IMR-90 (cell line): ENCODE measurements at regions not wholly inside any gene's neighbourhood (a gene's known extent, or its start where the extent isn't known, plus 50 kb on each side); places are given as distances from the start of the nearest gene placed in this dataset.

ENCODE experiments used
- ATAC-seq: fragments of 200-7000 bp; cut with Tn5 transposase; 2 replicates; pipeline ENCODE4 v1.9.1; 2020; ENCODE audit warnings: low read depth, mild to moderate bottlenecking, moderate library complexity
- BruUV-seq: library from RNA; stranded (reverse); fragments of 400-500 nt; replicated peaks from 2 replicates; lab custom pipeline; 2021; lab: Mats Ljungman, UMichigan
- CTCF ChIA-PET: fragments of 300-600 bp; formaldehyde crosslinking; extraction: SDS; loops from one replicate; lab custom pipeline; 2021; ENCODE audit warnings: antibody characterized with exemption; lab: Yijun Ruan, JAX
- POLR2A ChIA-PET: fragments of 300-600 bp; sonication (Branson Sonifier 250); formaldehyde crosslinking; loops from one replicate; lab custom pipeline; 2022; ENCODE audit warnings: antibody characterized with exemption; ENCODE audit not compliant: unreplicated experiment; lab: Charles Lee
- DNase-seq: peaks from one replicate; pipeline ENCODE4 v3.0.0; 2013
- H2AFZ ChIP-seq: replicated peaks from 2 replicates; pipeline ENCODE3; 2013; ENCODE audit warnings: low read length, mild to moderate bottlenecking; ENCODE audit not compliant: poor library complexity
- H2AK5ac ChIP-seq: 2 replicates; pipeline ENCODE4 v1.6.1; 2013; ENCODE audit warnings: low read depth, low read length, inconsistent platforms
- H2AK9ac ChIP-seq: replicated peaks from 2 replicates; pipeline ENCODE3; 2013; ENCODE audit warnings: mild to moderate bottlenecking, low read depth, low read length, moderate library complexity; ENCODE audit not compliant: poor library complexity
- H2BK120ac ChIP-seq: 2 replicates; pipeline ENCODE4 v1.6.1; 2013; ENCODE audit warnings: low read depth, low read length, inconsistent platforms
- H2BK15ac ChIP-seq: 3 replicates; pipeline ENCODE4 v1.6.1; 2013; ENCODE audit warnings: low read depth, low read length, inconsistent platforms
- H2BK20ac ChIP-seq: 2 replicates; pipeline ENCODE4 v1.6.1; 2013; ENCODE audit warnings: low read depth, mild to moderate bottlenecking, inconsistent platforms, low read length, moderate library complexity
- H2BK5ac ChIP-seq: 2 replicates; pipeline ENCODE4 v1.6.1; 2013; ENCODE audit warnings: mild to moderate bottlenecking, low read depth, low read length, inconsistent platforms; ENCODE audit not compliant: poor library complexity, severe bottlenecking
- H3K14ac ChIP-seq: replicated peaks from 2 replicates; pipeline ENCODE4 v1.6.1; 2013; ENCODE audit warnings: low read depth, low read length, inconsistent platforms
- H3K18ac ChIP-seq: 2 replicates; pipeline ENCODE4 v1.6.1; 2013; ENCODE audit warnings: low read depth, low read length, control low read depth
- H3K23ac ChIP-seq: 2 replicates; pipeline ENCODE4 v1.6.1; 2013; ENCODE audit warnings: low read depth, low read length, inconsistent platforms
- H3K27ac ChIP-seq: 2 replicates; pipeline ENCODE4 v1.5.1; 2013; ENCODE audit warnings: mild to moderate bottlenecking, control low read depth, low read length; ENCODE audit not compliant: insufficient read depth
- H3K27me3 ChIP-seq: 2 replicates; pipeline ENCODE4 v1.6.1; 2013; ENCODE audit warnings: low read length; ENCODE audit not compliant: control insufficient read depth, insufficient read depth
- H3K36me3 ChIP-seq: 2 replicates; pipeline ENCODE4 v1.6.1; 2013; ENCODE audit warnings: low read length, mixed read lengths; ENCODE audit not compliant: control insufficient read depth, insufficient read depth
- H3K4ac ChIP-seq: 2 replicates; pipeline ENCODE4 v1.6.1; 2013; ENCODE audit warnings: low read depth, low read length, inconsistent platforms
- H3K4me1 ChIP-seq: 2 replicates; pipeline ENCODE4 v1.6.1; 2013; ENCODE audit warnings: low read length, mixed read lengths; ENCODE audit not compliant: control insufficient read depth, insufficient read depth
- H3K4me2 ChIP-seq: 2 replicates; pipeline ENCODE4 v1.6.1; 2013; ENCODE audit warnings: low read depth, mild to moderate bottlenecking, control low read depth, low read length, moderate library complexity
- H3K4me3 ChIP-seq: 2 replicates; pipeline ENCODE4 v1.5.1; 2013; ENCODE audit warnings: low read depth, mild to moderate bottlenecking, control low read depth, low read length, moderate library complexity; ENCODE audit not compliant: insufficient read depth
- H3K56ac ChIP-seq: 2 replicates; pipeline ENCODE4 v1.6.1; 2013; ENCODE audit warnings: low read length, inconsistent platforms; ENCODE audit not compliant: insufficient read depth; ENCODE audit errors: extremely low read depth
- H3K79me1 ChIP-seq, 2 experiments: 2 replicates each; pipeline ENCODE4 v1.6.1; 2013; ENCODE audit warnings: low read length in 2 of 2, inconsistent platforms in 1 of 2, low read depth in 1 of 2
- H3K9ac ChIP-seq: 2 replicates; pipeline ENCODE4 v1.6.1; 2013; ENCODE audit warnings: low read depth, low read length, control low read depth
- H3K9me1 ChIP-seq: 2 replicates; pipeline ENCODE4 v1.6.1; 2013; ENCODE audit warnings: low read length, inconsistent platforms; ENCODE audit not compliant: insufficient read depth
- H3K9me3 ChIP-seq: 2 replicates; pipeline ENCODE4 v1.6.1; 2013; ENCODE audit warnings: low read length; ENCODE audit not compliant: control insufficient read depth, insufficient read depth
- H4K20me1 ChIP-seq: 2 replicates; pipeline ENCODE4 v1.6.1; 2013; ENCODE audit warnings: low read length, inconsistent platforms; ENCODE audit not compliant: insufficient read depth
- H4K5ac ChIP-seq: 2 replicates; pipeline ENCODE4 v1.6.1; 2013; ENCODE audit warnings: mild to moderate bottlenecking, low read depth, low read length, control low read depth
- H4K8ac ChIP-seq, 2 experiments: 2 replicates each; pipeline ENCODE4 v1.6.1; 2013; ENCODE audit warnings: low read depth in 2 of 2, low read length in 2 of 2, control low read depth in 1 of 2, inconsistent platforms in 1 of 2
- H4K91ac ChIP-seq: 2 replicates; pipeline ENCODE4 v1.6.1; 2013; ENCODE audit warnings: low read depth, low read length, inconsistent platforms; ENCODE audit not compliant: insufficient read depth
- BHLHE40 ChIP-seq: fragments of 150-350 bp; IDR thresholded peaks from 2 replicates; pipeline ENCODE4 v1.6.1; 2016; ENCODE audit warnings: mild to moderate bottlenecking, low read depth, low read length
- CHD1 ChIP-seq: IDR thresholded peaks from 2 replicates; pipeline ENCODE4 v1.6.1; 2012; ENCODE audit warnings: low read depth, low read length, improper control_type of control experiment
- FOS ChIP-seq: fragments of 150-350 bp; IDR thresholded peaks from 2 replicates; pipeline ENCODE4 v1.6.1; 2016; ENCODE audit warnings: low read depth, low read length
- MAFK ChIP-seq: IDR thresholded peaks from 2 replicates; pipeline ENCODE4 v1.6.1; 2012; ENCODE audit warnings: low read depth, low read length, improper control_type of control experiment
- MAZ ChIP-seq: IDR thresholded peaks from 2 replicates; pipeline ENCODE4 v1.6.1; 2012; ENCODE audit warnings: low read depth, mild to moderate bottlenecking, low read length, improper control_type of control experiment, moderate library complexity, borderline replicate concordance
- MXI1 ChIP-seq: IDR thresholded peaks from 2 replicates; pipeline ENCODE4 v1.6.1; 2012; ENCODE audit warnings: low read depth, mild to moderate bottlenecking, low read length, moderate library complexity, borderline replicate concordance
- NFE2L2 ChIP-seq: fragments of 150-350 bp; IDR thresholded peaks from 2 replicates; pipeline ENCODE4 v1.6.1; 2016; ENCODE audit warnings: low read depth, mild to moderate bottlenecking, low read length
- POLR2A ChIP-seq: IDR thresholded peaks from 2 replicates; pipeline ENCODE4 v1.6.1; 2012; ENCODE audit warnings: mild to moderate bottlenecking, low read depth, low read length
- RCOR1 ChIP-seq: IDR thresholded peaks from 2 replicates; pipeline ENCODE4 v1.6.1; 2012; ENCODE audit warnings: mild to moderate bottlenecking, low read length, improper control_type of control experiment; ENCODE audit not compliant: insufficient replicate concordance
- RFX5 ChIP-seq: IDR thresholded peaks from 2 replicates; pipeline ENCODE4 v1.8.0; 2012; ENCODE audit warnings: low read depth, mild to moderate bottlenecking, low read length, moderate library complexity
- SMC3 ChIP-seq: fragments of 150-350 bp; IDR thresholded peaks from 2 replicates; pipeline ENCODE4 v1.6.1; 2016; ENCODE audit warnings: low read depth, mild to moderate bottlenecking, antibody characterized with exemption, low read length, moderate library complexity
- USF2 ChIP-seq: fragments of 150-350 bp; IDR thresholded peaks from 2 replicates; pipeline ENCODE4 v1.6.1; 2017; ENCODE audit warnings: mild to moderate bottlenecking, antibody characterized with exemption, low read length, low read depth
- WGBS, 2 experiments: methylation state at CpG; one replicate each; pipeline versions ENCODE4 v1.1.5 to v1.1.7; 2013; ENCODE audit warnings: missing lambda C conversion rate in 2 of 2; ENCODE audit not compliant: insufficient read length in 1 of 2; ENCODE audit errors: extremely low coverage in 2 of 2; 5-methylcytosine and 5-hydroxymethylcytosine counted together
- dilution Hi-C: fragments of 300-500 bp; cut with HindIII; formaldehyde crosslinking; loops from one replicate; pipeline ENCODE4 v1.14.3; 2018; ENCODE audit warnings: low sequenced_read_pairs; ENCODE audit not compliant: unreplicated experiment
- in situ Hi-C: fragments of 300-500 bp; cut with MboI; formaldehyde crosslinking; loops from 3 replicates; pipeline ENCODE4 v1.14.3; 2019; ENCODE audit warnings: low sequenced_read_pairs, inconsistent platforms, mixed read lengths
- intact Hi-C: fragments of 100-400 bp; cut with micrococcal nuclease; formaldehyde crosslinking; loops from 2 replicates; pipeline ENCODE4 v1.10.0; 2022
- TF ChIP-seq, protein P1 (sequence below): fragments of 150-350 bp; IDR thresholded peaks from 2 replicates; pipeline ENCODE4 v1.6.1; 2016; ENCODE audit warnings: low read depth, mild to moderate bottlenecking, low read length, moderate library complexity, borderline replicate concordance
- TF ChIP-seq, protein P2 (sequence below): conservative IDR thresholded peaks from 2 replicates; pipeline ENCODE4 v1.5.1; 2012; ENCODE audit warnings: mild to moderate bottlenecking, low read depth, low read length, improper control_type of control experiment

DNA sequence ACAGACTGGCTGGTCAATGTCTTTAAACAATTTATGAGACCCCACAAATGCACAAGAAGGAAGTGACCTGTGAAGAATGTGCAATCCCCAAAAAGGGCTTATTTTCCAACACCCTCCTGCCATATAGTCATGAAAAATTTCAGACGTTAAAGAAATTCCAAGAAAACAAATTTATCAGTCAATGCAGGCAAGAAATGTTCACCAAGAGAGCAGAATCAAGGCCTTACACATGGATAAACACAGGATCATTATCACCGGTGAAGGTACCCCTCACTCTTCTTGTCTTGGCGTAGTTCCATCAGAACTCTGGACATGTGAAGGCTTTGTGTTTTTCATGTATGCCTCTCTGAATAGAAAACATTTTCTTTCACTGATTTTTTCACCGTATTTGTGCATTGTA lies 186.7 kb upstream of the GALNTL6 start:
- H3K4me3 ChIP-seq, result no peak overlapping the region

More for the DNA sequence above, 186.7 kb upstream of the GALNTL6 start:
- in situ Hi-C loops, result no loop called here
- no peaks in the 10 kb centered on the region for H3K4me1 ChIP-seq
- POLR2A ChIA-PET, result no interaction called here
- TF ChIP-seq, protein P1, sequence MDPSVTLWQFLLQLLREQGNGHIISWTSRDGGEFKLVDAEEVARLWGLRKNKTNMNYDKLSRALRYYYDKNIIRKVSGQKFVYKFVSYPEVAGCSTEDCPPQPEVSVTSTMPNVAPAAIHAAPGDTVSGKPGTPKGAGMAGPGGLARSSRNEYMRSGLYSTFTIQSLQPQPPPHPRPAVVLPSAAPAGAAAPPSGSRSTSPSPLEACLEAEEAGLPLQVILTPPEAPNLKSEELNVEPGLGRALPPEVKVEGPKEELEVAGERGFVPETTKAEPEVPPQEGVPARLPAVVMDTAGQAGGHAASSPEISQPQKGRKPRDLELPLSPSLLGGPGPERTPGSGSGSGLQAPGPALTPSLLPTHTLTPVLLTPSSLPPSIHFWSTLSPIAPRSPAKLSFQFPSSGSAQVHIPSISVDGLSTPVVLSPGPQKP, result no peak
- TF ChIP-seq SMC3, result no peak
- TF ChIP-seq BHLHE40, result no peak
- TF ChIP-seq RCOR1, result no peak
- TF ChIP-seq, protein P2, sequence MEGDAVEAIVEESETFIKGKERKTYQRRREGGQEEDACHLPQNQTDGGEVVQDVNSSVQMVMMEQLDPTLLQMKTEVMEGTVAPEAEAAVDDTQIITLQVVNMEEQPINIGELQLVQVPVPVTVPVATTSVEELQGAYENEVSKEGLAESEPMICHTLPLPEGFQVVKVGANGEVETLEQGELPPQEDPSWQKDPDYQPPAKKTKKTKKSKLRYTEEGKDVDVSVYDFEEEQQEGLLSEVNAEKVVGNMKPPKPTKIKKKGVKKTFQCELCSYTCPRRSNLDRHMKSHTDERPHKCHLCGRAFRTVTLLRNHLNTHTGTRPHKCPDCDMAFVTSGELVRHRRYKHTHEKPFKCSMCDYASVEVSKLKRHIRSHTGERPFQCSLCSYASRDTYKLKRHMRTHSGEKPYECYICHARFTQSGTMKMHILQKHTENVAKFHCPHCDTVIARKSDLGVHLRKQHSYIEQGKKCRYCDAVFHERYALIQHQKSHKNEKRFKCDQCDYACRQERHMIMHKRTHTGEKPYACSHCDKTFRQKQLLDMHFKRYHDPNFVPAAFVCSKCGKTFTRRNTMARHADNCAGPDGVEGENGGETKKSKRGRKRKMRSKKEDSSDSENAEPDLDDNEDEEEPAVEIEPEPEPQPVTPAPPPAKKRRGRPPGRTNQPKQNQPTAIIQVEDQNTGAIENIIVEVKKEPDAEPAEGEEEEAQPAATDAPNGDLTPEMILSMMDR, result no peak
- TF ChIP-seq NFE2L2, result no peak
- TF ChIP-seq MAFK, result no peak
- TF ChIP-seq MAZ, result no peak
- no peak for TF ChIP-seq RFX5
- no peak for TF ChIP-seq POLR2A
- TF ChIP-seq USF2, result no peak
- no peak for TF ChIP-seq CHD1
- no peak for TF ChIP-seq MXI1
- TF ChIP-seq FOS, result no peak
- no peak overlapping the region for H2AK5ac ChIP-seq
- no peak overlapping the region for H4K8ac ChIP-seq
- dilution Hi-C loops, result no loop called here
- no peaks in the 10 kb centered on the region for H3K27me3 ChIP-seq
- no peak overlapping the region for H2AK9ac ChIP-seq
- H3K18ac ChIP-seq, result no peak overlapping the region
- H4K91ac ChIP-seq, result no peak overlapping the region
- no peak overlapping the region for H3K9ac ChIP-seq
- H3K23ac ChIP-seq, result no peak overlapping the region
- no peak overlapping the region for H2BK5ac ChIP-seq
- no peak overlapping the region for H3K4ac ChIP-seq
- H3K79me1 ChIP-seq, result no peaks in the 10 kb centered on the region
- H2AFZ ChIP-seq, result no peak overlapping the region
- no peak overlapping the region for H3K14ac ChIP-seq
- H3K36me3 ChIP-seq, result no peaks in the 10 kb centered on the region
- H2BK120ac ChIP-seq, result no peak overlapping the region
- no CpG with 5 or more reads among the region's 4 CpGs for WGBS, 2 experiments
- ATAC-seq (no peak), DNase-seq (no peak)
- H4K5ac ChIP-seq, result no peak overlapping the region
- CTCF ChIA-PET, result no interaction called here
- intact Hi-C loops, result no loop called here
- H3K56ac ChIP-seq, result no peak overlapping the region
- no peak overlapping the region for H2BK15ac ChIP-seq
- H3K4me2 ChIP-seq, result no peak overlapping the region
- H4K20me1 ChIP-seq, result no peaks in the 10 kb centered on the region
- H3K9me3 ChIP-seq, result peaks cover 7% of the 10 kb centered on the region
- H3K9me1 ChIP-seq, result no peaks in the 10 kb centered on the region
- no TSS peak for BruUV-seq
- no peak overlapping the region for H3K27ac ChIP-seq
- no peak overlapping the region for H2BK20ac ChIP-seq
